ENCODE measurements at regions not wholly inside any gene's neighbourhood (a gene's known extent, or its start where the extent isn't known, plus 50 kb on each side); places are given as distances from the start of the nearest gene placed in this dataset.

DNA sequence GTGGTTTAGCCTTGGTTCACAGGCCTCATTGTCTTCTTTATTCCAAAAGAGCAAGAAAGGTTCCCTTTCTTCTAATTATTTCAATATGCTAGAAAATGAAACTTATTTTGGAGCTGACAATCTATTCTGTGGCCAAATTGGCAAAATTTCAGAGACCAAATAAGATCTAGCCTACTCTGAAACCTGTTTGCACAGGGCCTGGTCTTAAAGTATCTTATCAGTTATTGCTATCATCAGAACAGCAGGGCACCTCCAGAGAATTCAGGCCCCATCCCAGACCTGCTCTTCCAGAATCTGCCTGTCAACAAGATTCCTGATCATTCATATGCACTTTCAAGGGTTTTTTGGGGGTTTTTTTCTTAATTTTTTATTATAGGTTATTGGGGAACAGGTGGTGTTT, 198.7 kb downstream of the ANAPC1 start:
- Histone ChIP-seq H3K27me3 (replicated peaks in 1 of 4; ENCODE audit: control insufficient read depth in 3 of 4, extremely low read depth in 1 of 4, insufficient read depth in 3 of 4, low read length in 3 of 4) (no peaks in the 10 kb centered on the region), H2BK20ac (ENCODE audit: low read length) (no peak overlapping the region), H3K23me2 (ENCODE audit: low read depth, low read length) (no peaks in the 10 kb centered on the region; the same call in 1 of the 2 replicates), H3K9ac (replicated peaks in 1 of 4; ENCODE audit: extremely low read depth in 1 of 4, low read depth in 3 of 4, low read length in 3 of 4) (no peak overlapping the region), H3K79me1 (ENCODE audit: low read depth, low read length) (no peaks in the 10 kb centered on the region), H2BK12ac (ENCODE audit: low read depth, low read length) (no peak overlapping the region), H2BK5ac (ENCODE audit: low read depth, low read length) (no peak overlapping the region), H4K8ac (ENCODE audit: extremely low read depth, insufficient read depth, low read length) (no peak overlapping the region), H3K27ac (ENCODE audit: low read depth, low read length) (no peak overlapping the region), H3K18ac (ENCODE audit: extremely low read depth, low read length) (no peak overlapping the region), H3K79me2 (ENCODE audit: control insufficient read depth in 1 of 2, insufficient read depth in 2 of 2, low read length in 2 of 2) (no peaks in the 10 kb centered on the region), H3K36me3 (ENCODE audit: control insufficient read depth in 2 of 4, insufficient read depth in 4 of 4, low read length in 3 of 4) (no peaks in the 10 kb centered on the region), H3K4ac (replicated peaks; ENCODE audit: insufficient read length, low read depth, low read length) (no peak overlapping the region), H3K56ac (replicated peaks; ENCODE audit: insufficient read length, low read depth, low read length) (no peak overlapping the region), H2AK5ac (ENCODE audit: low read depth, low read length) (no peak overlapping the region), H3K9me3 (ENCODE audit: insufficient read depth in 2 of 2, low read depth in 1 of 2, low read length in 1 of 2) (peaks cover 0 to 4% of the 10 kb centered on the region in 2 experiments; a peak in 1 of 4 replicates), H3K4me2 (ENCODE audit: insufficient read depth in 1 of 2, low read depth in 2 of 2, low read length in 2 of 2) (no peak overlapping the region), H4K91ac (replicated peaks; ENCODE audit: insufficient read length, low read length) (no peak overlapping the region), H3K23ac (ENCODE audit: insufficient read length) (no peak overlapping the region), H2BK15ac (ENCODE audit: low read length) (no peak overlapping the region), H3K4me3 (ENCODE audit: extremely low read depth in 1 of 4, insufficient read depth in 2 of 4, low read depth in 3 of 4, low read length in 4 of 4) (no peak overlapping the region), H4K20me1 (replicated peaks in 1 of 2; ENCODE audit: control insufficient read depth in 1 of 2, insufficient read depth in 2 of 2, low read length in 2 of 2) (no peaks in the 10 kb centered on the region), H2AFZ (ENCODE audit: low read length) (no peak overlapping the region), H2BK120ac (replicated peaks; ENCODE audit: low read depth, low read length) (no peak overlapping the region), H3K14ac (ENCODE audit: insufficient read length) (no peak overlapping the region), H4K5ac (ENCODE audit: insufficient read length, low read depth, low read length) (no peak overlapping the region), H3K4me1 (replicated peaks in 1 of 4; ENCODE audit: control insufficient read depth in 3 of 4, insufficient read depth in 4 of 4, low read length in 3 of 4) (no peaks in the 10 kb centered on the region; a peak in 1 of 7 replicates)
- no peak for FAIRE-seq
- POLR2A ChIA-PET (ENCODE audit: partially characterized antibody): interaction anchor here (1.4 kb wide), 1 partner anchor 10 kb away, joined by 3 read pairs; no protein-coding TSS in a partner anchor
- CTCF ChIA-PET (ENCODE audit: partially characterized antibody): no interaction called here
- no peak for DNase-seq (ENCODE audit: low read depth in 1 of 2, low spot score in 2 of 2)
- no peak for TF ChIP-seq SUZ12 (IDR thresholded peaks at IDR 0.05; ENCODE audit: low read length)
- TF ChIP-seq CHD1 (IDR thresholded peaks at IDR 0.05; ENCODE audit: low read depth, low read length): no peak
- TF ChIP-seq CBX8 (IDR thresholded peaks at IDR 0.05; ENCODE audit: borderline replicate concordance, low read depth, low read length): no peak
- TF ChIP-seq KDM1A (IDR thresholded peaks at IDR 0.05; ENCODE audit: borderline replicate concordance, low read length): no peak
- TF ChIP-seq PHF8 (conservative IDR thresholded peaks at IDR 0.05; ENCODE audit: low read depth, low read length): no peak
- TF ChIP-seq CTCF (IDR thresholded peaks at IDR 0.05; ENCODE audit: control extremely low read depth in 1 of 3, insufficient read depth in 1 of 3, low read depth in 1 of 3, low read length in 3 of 3): no peak
- TF ChIP-seq USF2 (IDR thresholded peaks at IDR 0.05; ENCODE audit: low read length): no peak
- TF ChIP-seq TAF7 (optimal IDR thresholded peaks at IDR 0.05; ENCODE audit: borderline replicate concordance, low read depth, low read length): no peak
- no peak for TF ChIP-seq SP4 (IDR thresholded peaks at IDR 0.05; ENCODE audit: low read length)
- TF ChIP-seq RAD21 (IDR thresholded peaks at IDR 0.05 in 1 of 2, conservative IDR thresholded peaks at IDR 0.05 in 1 of 2; ENCODE audit: low read depth in 2 of 2, low read length in 2 of 2): no peak
- TF ChIP-seq, protein P1, sequence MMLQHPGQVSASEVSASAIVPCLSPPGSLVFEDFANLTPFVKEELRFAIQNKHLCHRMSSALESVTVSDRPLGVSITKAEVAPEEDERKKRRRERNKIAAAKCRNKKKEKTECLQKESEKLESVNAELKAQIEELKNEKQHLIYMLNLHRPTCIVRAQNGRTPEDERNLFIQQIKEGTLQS (IDR thresholded peaks at IDR 0.05; ENCODE audit: insufficient read depth, low read depth, low read length): no peak

Measured in H1 (cell line).